GM18520 (cell line): ENCODE measurements at regions not wholly inside any gene's neighbourhood (a gene's known extent, or its start where the extent isn't known, plus 50 kb on each side); places are given as distances from the start of the nearest gene placed in this dataset.

ENCODE experiments used
- ATAC-seq: cut with Tn5 transposase; IDR thresholded peaks from one replicate; pipeline ENCODE4 v1.9.1; 2021; ENCODE audit not compliant: unreplicated experiment

- ATAC-seq, result no peak
Measured at GRCh38 chr2:133666621-133667020, 98.4 kb upstream of the NCKAP5 start.

GRCh38 chr2:133667085-133667484, 98.8 kb upstream of the NCKAP5 start:
- no peak for ATAC-seq

GRCh38 chr2:133667968-133668367, 99.7 kb upstream of the NCKAP5 start:
- ATAC-seq, result no peak

- ATAC-seq, result no peak
Measured at GRCh38 chr2:133668547-133668946, 100.3 kb upstream of the NCKAP5 start.

GRCh38 chr2:133673305-133673905, 105.1 kb upstream of the NCKAP5 start:
- no peak for ATAC-seq

GRCh38 chr2:133674066-133674432, 105.8 kb upstream of the NCKAP5 start:
- ATAC-seq, result no peak

- no peak for ATAC-seq
Measured at GRCh38 chr2:133674433-133675331, 106.4 kb upstream of the NCKAP5 start.

GRCh38 chr2:133676392-133677130, 108.3 kb upstream of the NCKAP5 start:
- ATAC-seq, result no peak

GRCh38 chr2:133680343-133681049, 112.2 kb upstream of the NCKAP5 start:
- no peak for ATAC-seq

- ATAC-seq, result no peak
Measured at GRCh38 chr2:133682347-133682746, 114.1 kb upstream of the NCKAP5 start.

GRCh38 chr2:133682906-133683305, 114.6 kb upstream of the NCKAP5 start:
- no peak for ATAC-seq

GRCh38 chr2:133685636-133686215, 117.5 kb upstream of the NCKAP5 start:
- ATAC-seq, result no peak

- ATAC-seq, result no peak
Measured at GRCh38 chr2:133690780-133691179, 122.5 kb upstream of the NCKAP5 start.

- ATAC-seq, result no peak
Measured at GRCh38 chr2:133691336-133691735, 123.1 kb upstream of the NCKAP5 start.

- no peak for ATAC-seq
Measured at GRCh38 chr2:133705287-133705686, 137.0 kb upstream of the NCKAP5 start.

GRCh38 chr2:133710613-133711012, 142.3 kb upstream of the NCKAP5 start:
- ATAC-seq, result no peak

GRCh38 chr2:133711201-133711600, 142.9 kb upstream of the NCKAP5 start:
- ATAC-seq, result no peak

GRCh38 chr2:133711806-133712205, 143.5 kb upstream of the NCKAP5 start:
- no peak for ATAC-seq

GRCh38 chr2:133712369-133712768, 144.1 kb upstream of the NCKAP5 start:
- ATAC-seq, result no peak

GRCh38 chr2:133713049-133713580, 144.9 kb upstream of the NCKAP5 start:
- ATAC-seq, result no peak

- no peak for ATAC-seq
Measured at GRCh38 chr2:133716166-133716565, 147.9 kb upstream of the NCKAP5 start.
